Rectal smooth muscle tissue (tissue), 1 donor: ENCODE measurements at regions not wholly inside any gene's neighbourhood (a gene's known extent, or its start where the extent isn't known, plus 50 kb on each side); places are given as distances from the start of the nearest gene placed in this dataset.
"Not testable (repeated sequence)": the region's sequence is repeated elsewhere in the genome, so short reads cannot be mapped to it uniquely, and the experiment has no call there.

Experiments used
- H3K27ac ChIP-seq: one replicate; pipeline ENCODE4 v1.7.0; 2013; ENCODE audit warnings: low read depth, low read length, inconsistent platforms
- H3K27me3 ChIP-seq: one replicate; pipeline ENCODE4 v1.7.0; 2013; ENCODE audit warnings: low read length; ENCODE audit not compliant: control insufficient read depth, insufficient read depth
- H3K36me3 ChIP-seq: one replicate; pipeline ENCODE4 v1.7.0; 2013; ENCODE audit warnings: low read length; ENCODE audit not compliant: control insufficient read depth, insufficient read depth
- H3K4me1 ChIP-seq: one replicate; pipeline ENCODE4 v1.7.0; 2013; ENCODE audit warnings: low read length; ENCODE audit not compliant: control insufficient read depth, insufficient read depth
- H3K4me3 ChIP-seq: one replicate; pipeline ENCODE4 v1.7.0; 2013; ENCODE audit warnings: low read length
- H3K9ac ChIP-seq: one replicate; pipeline ENCODE4 v1.7.0; 2013; ENCODE audit warnings: low read length

GRCh38 chr5:91446880-91447279 is 63.8 kb upstream of the ARRDC3 start:
- not testable (repeated sequence) for H3K4me3 ChIP-seq, H3K36me3 ChIP-seq, H3K4me1 ChIP-seq, H3K27ac ChIP-seq, H3K9ac ChIP-seq, H3K27me3 ChIP-seq

- Histone ChIP-seq H3K4me3 (no peak overlapping the region), H3K27ac (no peak overlapping the region), H3K4me1 (no peaks in the 10 kb centered on the region), H3K9ac (no peak overlapping the region), H3K36me3 (no peaks in the 10 kb centered on the region), H3K27me3 (no peaks in the 10 kb centered on the region)
Measured at GRCh38 chr5:91443761-91444467, 60.8 kb upstream of the ARRDC3 start.

- no peak overlapping the region for H3K9ac ChIP-seq
- H3K36me3 ChIP-seq: no peaks in the 10 kb centered on the region
- no peak overlapping the region for H3K4me3 ChIP-seq
- no peak overlapping the region for H3K27ac ChIP-seq
- no peaks in the 10 kb centered on the region for H3K4me1 ChIP-seq
- H3K27me3 ChIP-seq: no peaks in the 10 kb centered on the region
Measured at GRCh38 chr5:91443023-91443422, 59.9 kb upstream of the ARRDC3 start.

- no peak overlapping the region for H3K4me3 ChIP-seq
- no peaks in the 10 kb centered on the region for H3K36me3 ChIP-seq
- no peaks in the 10 kb centered on the region for H3K27me3 ChIP-seq
- no peak overlapping the region for H3K9ac ChIP-seq
- H3K4me1 ChIP-seq: no peaks in the 10 kb centered on the region
- H3K27ac ChIP-seq: no peak overlapping the region
Measured at GRCh38 chr5:91441082-91441481, 58.0 kb upstream of the ARRDC3 start.

GRCh38 chr5:91438871-91439270 is 55.8 kb upstream of the ARRDC3 start:
- no peaks in the 10 kb centered on the region for H3K27me3 ChIP-seq
- no peaks in the 10 kb centered on the region for H3K4me1 ChIP-seq
- no peak overlapping the region for H3K27ac ChIP-seq
- H3K36me3 ChIP-seq: no peaks in the 10 kb centered on the region
- H3K9ac ChIP-seq: no peak overlapping the region
- no peak overlapping the region for H3K4me3 ChIP-seq

GRCh38 chr5:91436241-91436640 is 53.1 kb upstream of the ARRDC3 start:
- no peaks in the 10 kb centered on the region for H3K27me3 ChIP-seq
- no peaks in the 10 kb centered on the region for H3K36me3 ChIP-seq
- H3K9ac ChIP-seq: no peak overlapping the region
- no peak overlapping the region for H3K27ac ChIP-seq
- no peak overlapping the region for H3K4me3 ChIP-seq
- H3K4me1 ChIP-seq: no peaks in the 10 kb centered on the region

- no peak overlapping the region for H3K9ac ChIP-seq
- no peak overlapping the region for H3K27ac ChIP-seq
- H3K36me3 ChIP-seq: no peaks in the 10 kb centered on the region
- no peaks in the 10 kb centered on the region for H3K4me1 ChIP-seq
- no peaks in the 10 kb centered on the region for H3K27me3 ChIP-seq
- H3K4me3 ChIP-seq: no peak overlapping the region
Measured at GRCh38 chr5:91434348-91434747, 51.2 kb upstream of the ARRDC3 start.

- H3K36me3 ChIP-seq: no peaks in the 10 kb centered on the region
- no peaks in the 10 kb centered on the region for H3K27me3 ChIP-seq
- no peak overlapping the region for H3K4me3 ChIP-seq
- H3K4me1 ChIP-seq: no peaks in the 10 kb centered on the region
- no peak overlapping the region for H3K27ac ChIP-seq
- no peak overlapping the region for H3K9ac ChIP-seq
Measured at GRCh38 chr5:91433861-91434260, 50.7 kb upstream of the ARRDC3 start.
